ENCODE measurements at regions not wholly inside any gene's neighbourhood (a gene's known extent, or its start where the extent isn't known, plus 50 kb on each side); places are given as distances from the start of the nearest gene placed in this dataset.

- TF ChIP-seq CTCF (conservative IDR thresholded peaks at IDR 0.05; ENCODE audit: low read depth, low read length) (no peak), EZH2 (IDR thresholded peaks at IDR 0.05; ENCODE audit: borderline replicate concordance, low read depth, low read length, poor library complexity, severe bottlenecking) (no peak)
These were observed 172.8 kb upstream of the CTBP2 start for GRCh38 chr10:125333209-125333591.
